ENCODE measurements at regions not wholly inside any gene's neighbourhood (a gene's known extent, or its start where the extent isn't known, plus 50 kb on each side); places are given as distances from the start of the nearest gene placed in this dataset.
A peak's percentile ranks its signal among the peaks of the same experiment; 100 is the strongest.

DNA sequence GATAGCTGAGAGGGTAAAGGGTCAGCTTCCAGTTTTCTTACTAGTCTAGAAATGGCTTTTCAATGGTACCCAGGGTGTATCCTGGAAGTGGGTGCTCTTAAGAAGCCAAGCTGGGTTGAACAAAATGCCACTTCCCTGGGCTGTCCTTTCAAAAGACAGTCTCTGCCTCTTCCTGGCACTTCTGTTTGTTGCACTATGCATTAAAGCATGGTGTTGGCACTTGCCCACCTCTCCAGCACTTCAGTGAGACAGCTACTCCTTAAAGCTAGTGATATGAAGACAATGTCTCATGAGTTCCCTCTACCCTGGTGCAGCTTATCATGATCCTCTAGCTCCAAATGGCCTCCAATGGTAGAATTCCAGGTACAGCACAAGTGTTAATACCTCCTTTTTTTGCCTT lies 74.3 kb upstream of the IGFBP5 start:
- H4K8ac ChIP-seq (ENCODE audit: extremely low read depth, insufficient read depth, low read length) = no peak overlapping the region
- H2AK5ac ChIP-seq (ENCODE audit: low read depth, low read length) = no peak overlapping the region
- no peak overlapping the region for H3K56ac ChIP-seq (replicated peaks; ENCODE audit: insufficient read length, low read depth, low read length)
- H3K4me3 ChIP-seq (ENCODE audit: extremely low read depth in 1 of 4, insufficient read depth in 2 of 4, low read depth in 3 of 4, low read length in 4 of 4) = no peak overlapping the region
- POLR2A ChIA-PET (ENCODE audit: partially characterized antibody) = no interaction called here
- H3K14ac ChIP-seq (ENCODE audit: insufficient read length) = no peak overlapping the region
- H3K9ac ChIP-seq (replicated peaks in 1 of 4; ENCODE audit: extremely low read depth in 1 of 4, low read depth in 3 of 4, low read length in 3 of 4) = no peak overlapping the region
- H3K27me3 ChIP-seq (replicated peaks in 1 of 4; ENCODE audit: control insufficient read depth in 3 of 4, extremely low read depth in 1 of 4, insufficient read depth in 3 of 4, low read length in 3 of 4) = no peaks in the 10 kb centered on the region
- no peaks in the 10 kb centered on the region for H3K79me2 ChIP-seq (ENCODE audit: control insufficient read depth in 1 of 2, insufficient read depth in 2 of 2, low read length in 2 of 2)
- no peak overlapping the region for H4K91ac ChIP-seq (replicated peaks; ENCODE audit: insufficient read length, low read length)
- peak overlapping the region; percentile 92; the same call in 1 of the 2 replicates for H2BK20ac ChIP-seq (ENCODE audit: low read length)
- no peaks in the 10 kb centered on the region for H3K23me2 ChIP-seq (ENCODE audit: low read depth, low read length)
- H3K36me3 ChIP-seq (ENCODE audit: control insufficient read depth in 2 of 4, insufficient read depth in 4 of 4, low read length in 3 of 4) = no peaks in the 10 kb centered on the region
- H2BK15ac ChIP-seq (ENCODE audit: low read length) = peak overlapping the region; percentile 21; the same call in 1 of the 2 replicates
- no peak overlapping the region; the same call in 1 of the 2 replicates for H3K18ac ChIP-seq (ENCODE audit: extremely low read depth, low read length)
- no peak overlapping the region for H2AFZ ChIP-seq (ENCODE audit: low read length)
- no peak for FAIRE-seq
- no peak overlapping the region for H2BK5ac ChIP-seq (ENCODE audit: low read depth, low read length)
- DNase-seq (ENCODE audit: low read depth in 1 of 2, low spot score in 2 of 2) = peak in 1 of 2 experiments; percentile 10
- H3K4me2 ChIP-seq (ENCODE audit: insufficient read depth in 1 of 2, low read depth in 2 of 2, low read length in 2 of 2) = no peak overlapping the region
- CTCF ChIA-PET (ENCODE audit: partially characterized antibody) = interaction anchor here (0.6 to 3.9 kb wide), 12 partner anchors 8 to 373 kb away, joined by 3 to 23 read pairs (median 4); partner anchors contain the start of gene IGFBP5
- peaks cover 2 to 15% (median 6%) of the 10 kb centered on the region in 4 experiments; a peak in 5 of 7 replicates for H3K4me1 ChIP-seq (replicated peaks in 1 of 4; ENCODE audit: control insufficient read depth in 3 of 4, insufficient read depth in 4 of 4, low read length in 3 of 4)
- H4K5ac ChIP-seq (ENCODE audit: insufficient read length, low read depth, low read length) = no peak overlapping the region
- no peak overlapping the region for H3K27ac ChIP-seq (ENCODE audit: low read depth, low read length)
- H2BK120ac ChIP-seq (replicated peaks; ENCODE audit: low read depth, low read length) = no peak overlapping the region
- H3K9me3 ChIP-seq (ENCODE audit: insufficient read depth in 2 of 2, low read depth in 1 of 2, low read length in 1 of 2) = no peaks in the 10 kb centered on the region
- H4K20me1 ChIP-seq (replicated peaks in 1 of 2; ENCODE audit: control insufficient read depth in 1 of 2, insufficient read depth in 2 of 2, low read length in 2 of 2) = no peaks in the 10 kb centered on the region
- no peak overlapping the region for H3K4ac ChIP-seq (replicated peaks; ENCODE audit: insufficient read length, low read depth, low read length)
- 0 out of 2 replicates have a peak overlapping the region, but pooled peaks have one; percentile 18 for H2BK12ac ChIP-seq (ENCODE audit: low read depth, low read length)
- H3K23ac ChIP-seq (ENCODE audit: insufficient read length) = no peak overlapping the region
- H3K79me1 ChIP-seq (ENCODE audit: low read depth, low read length) = no peaks in the 10 kb centered on the region
- TF ChIP-seq ASH2L (IDR thresholded peaks at IDR 0.05; ENCODE audit: low read length) (no peak), CEBPB (IDR thresholded peaks at IDR 0.05; ENCODE audit: low read depth, low read length) (no peak), GABPA (IDR thresholded peaks at IDR 0.05; ENCODE audit: borderline replicate concordance, insufficient read depth, low read length) (no peak), RXRA (IDR thresholded peaks at IDR 0.05; ENCODE audit: insufficient read depth, low read depth, low read length) (no peak), RBBP5 (IDR thresholded peaks at IDR 0.05; ENCODE audit: borderline replicate concordance, low read depth, low read length) (no peak), GTF2F1 (IDR thresholded peaks at IDR 0.05; ENCODE audit: borderline replicate concordance, low read depth, low read length) (no peak), BACH1 (IDR thresholded peaks at IDR 0.05; ENCODE audit: low read length) (no peak), SP1 (IDR thresholded peaks at IDR 0.05; ENCODE audit: low read depth, low read length) (no peak)
- TF ChIP-seq, protein P1, sequence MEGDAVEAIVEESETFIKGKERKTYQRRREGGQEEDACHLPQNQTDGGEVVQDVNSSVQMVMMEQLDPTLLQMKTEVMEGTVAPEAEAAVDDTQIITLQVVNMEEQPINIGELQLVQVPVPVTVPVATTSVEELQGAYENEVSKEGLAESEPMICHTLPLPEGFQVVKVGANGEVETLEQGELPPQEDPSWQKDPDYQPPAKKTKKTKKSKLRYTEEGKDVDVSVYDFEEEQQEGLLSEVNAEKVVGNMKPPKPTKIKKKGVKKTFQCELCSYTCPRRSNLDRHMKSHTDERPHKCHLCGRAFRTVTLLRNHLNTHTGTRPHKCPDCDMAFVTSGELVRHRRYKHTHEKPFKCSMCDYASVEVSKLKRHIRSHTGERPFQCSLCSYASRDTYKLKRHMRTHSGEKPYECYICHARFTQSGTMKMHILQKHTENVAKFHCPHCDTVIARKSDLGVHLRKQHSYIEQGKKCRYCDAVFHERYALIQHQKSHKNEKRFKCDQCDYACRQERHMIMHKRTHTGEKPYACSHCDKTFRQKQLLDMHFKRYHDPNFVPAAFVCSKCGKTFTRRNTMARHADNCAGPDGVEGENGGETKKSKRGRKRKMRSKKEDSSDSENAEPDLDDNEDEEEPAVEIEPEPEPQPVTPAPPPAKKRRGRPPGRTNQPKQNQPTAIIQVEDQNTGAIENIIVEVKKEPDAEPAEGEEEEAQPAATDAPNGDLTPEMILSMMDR (IDR thresholded peaks at IDR 0.05; ENCODE audit: control extremely low read depth in 1 of 3, insufficient read depth in 1 of 3, low read depth in 1 of 3, low read length in 3 of 3) = no peak

All from H1 (cell line).